Testis (tissue), 2 donors: ENCODE measurements at regions not wholly inside any gene's neighbourhood (a gene's known extent, or its start where the extent isn't known, plus 50 kb on each side); places are given as distances from the start of the nearest gene placed in this dataset.

ENCODE experiments used
- CTCF ChIP-seq, 3 experiments: fragments of 450-650 bp in 2 of 3; fragments of 200-600 bp in 1 of 3; sonication (generic) in 1 of 3; IDR thresholded peaks; one replicate each; pipeline ENCODE4 v1.5.1; 2016 to 2019; ENCODE audit warnings: antibody characterized with exemption in 3 of 3, mild to moderate bottlenecking in 2 of 3, moderate library complexity in 1 of 3
- POLR2A ChIP-seq: fragments of 450-650 bp; IDR thresholded peaks from one replicate; pipeline ENCODE4 v1.6.1; 2017; ENCODE audit warnings: antibody characterized with exemption, mild to moderate bottlenecking, moderate library complexity

GRCh38 chr1:232267092-232267836 is 362.7 kb downstream of the SIPA1L2 start:
- no peak for TF ChIP-seq CTCF (IDR thresholded peaks at IDR 0.05)
- no peak for TF ChIP-seq POLR2A
